HepG2 (cell line): ENCODE measurements at regions not wholly inside any gene's neighbourhood (a gene's known extent, or its start where the extent isn't known, plus 50 kb on each side); places are given as distances from the start of the nearest gene placed in this dataset.

Source experiments
- CTCF ChIP-seq: sonication (generic); formaldehyde crosslinking; IDR thresholded peaks from 2 replicates; pipeline ENCODE4 v1.5.0; 2020; ENCODE audit warnings: mild to moderate bottlenecking, missing genetic modification reagents, moderate library complexity
- EZH2 ChIP-seq: conservative IDR thresholded peaks from 2 replicates; pipeline ENCODE4 v1.6.1; 2012; ENCODE audit warnings: mild to moderate bottlenecking, low read depth, low read length, moderate library complexity
- GABPA ChIP-seq, 2 experiments: IDR thresholded peaks; 2 replicates each; pipeline ENCODE4 v1.6.1; 2011 to 2016; ENCODE audit warnings: low read depth in 2 of 2, low read length in 1 of 2, missing biosample characterization in 1 of 2, missing genetic modification characterization in 1 of 2
- ZNF792 ChIP-seq: IDR thresholded peaks from 2 replicates; pipeline ENCODE4 v1.6.1; 2016
- TF ChIP-seq, protein P1 (sequence below): IDR thresholded peaks from 2 replicates; pipeline ENCODE4 v1.6.1; 2012; ENCODE audit warnings: inconsistent platforms
- TF ChIP-seq, protein P2 (sequence below): sonication (generic); formaldehyde crosslinking; conservative IDR thresholded peaks from 2 replicates; pipeline ENCODE4 v1.8.0; 2022; ENCODE audit warnings: mild to moderate bottlenecking, moderate library complexity, missing genetic modification reagents

DNA sequence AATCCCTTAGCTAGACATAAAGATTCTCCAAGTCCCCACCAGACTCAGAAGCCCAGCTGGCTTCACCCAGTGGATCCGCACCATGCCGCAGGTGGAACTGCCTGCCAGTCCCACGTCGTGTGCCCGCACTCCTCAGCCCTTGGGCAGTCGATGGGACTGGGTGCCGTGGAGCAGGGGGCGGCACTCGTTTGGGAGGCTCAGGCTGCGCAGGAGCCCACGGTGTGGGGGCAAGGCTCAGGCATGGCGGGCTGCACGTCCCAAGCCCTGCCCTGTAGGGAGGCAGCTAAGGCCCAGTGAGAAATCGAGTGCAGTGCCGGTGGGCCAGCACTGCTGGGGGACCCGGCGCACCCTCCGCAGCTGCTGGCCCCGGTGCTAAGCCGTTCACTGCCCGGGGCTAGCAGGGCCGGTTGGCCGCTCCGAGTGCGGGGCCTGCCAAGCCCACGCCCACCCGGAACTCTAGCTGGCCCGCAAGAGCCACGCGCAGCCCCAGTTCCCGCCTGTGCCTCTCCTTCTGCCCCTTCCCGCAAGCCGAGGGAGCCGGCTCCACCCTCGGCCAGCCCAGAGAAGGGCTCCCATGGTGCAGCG, 95.9 kb upstream of the DTNBP1 start:
- TF ChIP-seq CTCF (CRISPR knock-in tag) = no peak
- TF ChIP-seq, protein P1, sequence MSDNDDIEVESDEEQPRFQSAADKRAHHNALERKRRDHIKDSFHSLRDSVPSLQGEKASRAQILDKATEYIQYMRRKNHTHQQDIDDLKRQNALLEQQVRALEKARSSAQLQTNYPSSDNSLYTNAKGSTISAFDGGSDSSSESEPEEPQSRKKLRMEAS = no peak
- no peak for TF ChIP-seq GABPA (IDR thresholded peaks at IDR 0.05; ENCODE audit: low read depth, low read length)
- TF ChIP-seq GABPA (CRISPR knock-in tag; IDR thresholded peaks at IDR 0.05; ENCODE audit: low read depth) = no peak
- no peak for TF ChIP-seq EZH2
- no peak for TF ChIP-seq ZNF792 (CRISPR knock-in tag)
- TF ChIP-seq, protein P2, sequence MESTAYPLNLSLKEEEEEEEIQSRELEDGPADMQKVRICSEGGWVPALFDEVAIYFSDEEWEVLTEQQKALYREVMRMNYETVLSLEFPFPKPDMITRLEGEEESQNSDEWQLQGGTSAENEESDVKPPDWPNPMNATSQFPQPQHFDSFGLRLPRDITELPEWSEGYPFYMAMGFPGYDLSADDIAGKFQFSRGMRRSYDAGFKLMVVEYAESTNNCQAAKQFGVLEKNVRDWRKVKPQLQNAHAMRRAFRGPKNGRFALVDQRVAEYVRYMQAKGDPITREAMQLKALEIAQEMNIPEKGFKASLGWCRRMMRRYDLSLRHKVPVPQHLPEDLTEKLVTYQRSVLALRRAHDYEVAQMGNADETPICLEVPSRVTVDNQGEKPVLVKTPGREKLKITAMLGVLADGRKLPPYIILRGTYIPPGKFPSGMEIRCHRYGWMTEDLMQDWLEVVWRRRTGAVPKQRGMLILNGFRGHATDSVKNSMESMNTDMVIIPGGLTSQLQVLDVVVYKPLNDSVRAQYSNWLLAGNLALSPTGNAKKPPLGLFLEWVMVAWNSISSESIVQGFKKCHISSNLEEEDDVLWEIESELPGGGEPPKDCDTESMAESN (CRISPR knock-in tag) = no peak
